Esophagus muscularis mucosa (tissue), 4 donors: ENCODE measurements at regions not wholly inside any gene's neighbourhood (a gene's known extent, or its start where the extent isn't known, plus 50 kb on each side); places are given as distances from the start of the nearest gene placed in this dataset.

Experiments
- EP300 ChIP-seq: sonication (generic); formaldehyde crosslinking; IDR thresholded peaks from one replicate; pipeline ENCODE4 v1.6.1; 2017; ENCODE audit warnings: antibody characterized with exemption
- POLR2A ChIP-seq: fragments of 450-650 bp; IDR thresholded peaks from one replicate; pipeline ENCODE4 v1.6.1; 2017; ENCODE audit warnings: antibody characterized with exemption, moderate library complexity, mild to moderate bottlenecking, low read depth
- POLR2AphosphoS5 ChIP-seq, 2 donors: sonication (generic); formaldehyde crosslinking; IDR thresholded peaks; one replicate each; pipeline ENCODE4 v1.6.1; 2017; ENCODE audit warnings: antibody characterized with exemption in 2 of 2
- TF ChIP-seq, protein P1 (sequence below), 3 experiments: fragments of 200-600 bp in 2 of 3; fragments of 450-650 bp in 1 of 3; sonication (generic) in 2 of 3; IDR thresholded peaks; one replicate each; pipeline ENCODE4 v1.5.1; 2017 to 2019; ENCODE audit warnings: antibody characterized with exemption in 3 of 3, mild to moderate bottlenecking in 2 of 3, moderate library complexity in 1 of 3

GRCh38 chr5:100654895-100655294 lies 119.7 kb downstream of the FAM174A start:
- TF ChIP-seq, protein P1, sequence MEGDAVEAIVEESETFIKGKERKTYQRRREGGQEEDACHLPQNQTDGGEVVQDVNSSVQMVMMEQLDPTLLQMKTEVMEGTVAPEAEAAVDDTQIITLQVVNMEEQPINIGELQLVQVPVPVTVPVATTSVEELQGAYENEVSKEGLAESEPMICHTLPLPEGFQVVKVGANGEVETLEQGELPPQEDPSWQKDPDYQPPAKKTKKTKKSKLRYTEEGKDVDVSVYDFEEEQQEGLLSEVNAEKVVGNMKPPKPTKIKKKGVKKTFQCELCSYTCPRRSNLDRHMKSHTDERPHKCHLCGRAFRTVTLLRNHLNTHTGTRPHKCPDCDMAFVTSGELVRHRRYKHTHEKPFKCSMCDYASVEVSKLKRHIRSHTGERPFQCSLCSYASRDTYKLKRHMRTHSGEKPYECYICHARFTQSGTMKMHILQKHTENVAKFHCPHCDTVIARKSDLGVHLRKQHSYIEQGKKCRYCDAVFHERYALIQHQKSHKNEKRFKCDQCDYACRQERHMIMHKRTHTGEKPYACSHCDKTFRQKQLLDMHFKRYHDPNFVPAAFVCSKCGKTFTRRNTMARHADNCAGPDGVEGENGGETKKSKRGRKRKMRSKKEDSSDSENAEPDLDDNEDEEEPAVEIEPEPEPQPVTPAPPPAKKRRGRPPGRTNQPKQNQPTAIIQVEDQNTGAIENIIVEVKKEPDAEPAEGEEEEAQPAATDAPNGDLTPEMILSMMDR (IDR thresholded peaks at IDR 0.05), result no peak
- TF ChIP-seq EP300 (no peak), POLR2AphosphoS5 (IDR thresholded peaks at IDR 0.05) (no peak), POLR2A (no peak)
